ENCODE measurements at regions not wholly inside any gene's neighbourhood (a gene's known extent, or its start where the extent isn't known, plus 50 kb on each side); places are given as distances from the start of the nearest gene placed in this dataset.
"Not testable (repeated sequence)": the region's sequence is repeated elsewhere in the genome, so short reads cannot be mapped to it uniquely, and the experiment has no call there.

DNA sequence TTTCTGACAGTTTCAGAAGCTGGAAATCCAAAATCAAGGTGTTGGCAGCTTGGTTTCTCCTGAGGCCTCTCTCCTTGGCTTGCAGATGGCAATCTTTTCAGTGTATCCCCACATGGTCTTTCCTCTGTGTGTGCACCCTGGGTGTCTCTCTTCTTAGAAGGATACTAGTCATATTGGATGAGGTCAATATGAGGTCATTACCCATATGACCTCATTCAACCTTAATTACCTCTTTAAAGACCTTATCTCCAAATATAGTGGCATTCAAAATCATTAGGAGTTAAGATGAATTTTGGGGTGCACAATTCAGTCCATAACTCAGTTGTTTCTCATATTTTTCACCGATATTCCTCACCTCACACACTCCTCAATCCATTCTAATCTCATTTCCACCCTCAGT lies 92.4 kb upstream of the TGM3 start:
- no peak for DNase-seq (ENCODE audit: low read depth in 3 of 3)

DNA sequence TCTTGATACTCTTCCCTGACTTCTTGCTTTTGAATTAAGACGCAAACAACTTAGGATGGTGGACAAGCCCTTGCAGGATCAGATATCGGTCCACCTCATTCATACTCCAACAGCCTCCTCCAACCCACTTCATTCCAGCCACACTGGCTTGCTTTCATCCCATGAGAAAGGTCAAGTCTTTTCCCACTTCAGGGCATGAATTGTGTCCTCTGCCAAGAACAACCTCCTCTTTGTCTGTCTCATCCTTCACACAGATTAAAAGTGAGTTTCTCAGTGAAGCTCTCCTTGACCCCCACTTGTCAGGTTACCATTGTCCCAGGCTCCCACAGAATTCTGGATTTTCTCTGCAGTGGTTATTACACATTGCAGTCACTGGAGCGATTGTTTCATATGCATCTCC lies 91.8 kb upstream of the TGM3 start:
- DNase-seq (ENCODE audit: low read depth in 3 of 3), result no peak

DNA sequence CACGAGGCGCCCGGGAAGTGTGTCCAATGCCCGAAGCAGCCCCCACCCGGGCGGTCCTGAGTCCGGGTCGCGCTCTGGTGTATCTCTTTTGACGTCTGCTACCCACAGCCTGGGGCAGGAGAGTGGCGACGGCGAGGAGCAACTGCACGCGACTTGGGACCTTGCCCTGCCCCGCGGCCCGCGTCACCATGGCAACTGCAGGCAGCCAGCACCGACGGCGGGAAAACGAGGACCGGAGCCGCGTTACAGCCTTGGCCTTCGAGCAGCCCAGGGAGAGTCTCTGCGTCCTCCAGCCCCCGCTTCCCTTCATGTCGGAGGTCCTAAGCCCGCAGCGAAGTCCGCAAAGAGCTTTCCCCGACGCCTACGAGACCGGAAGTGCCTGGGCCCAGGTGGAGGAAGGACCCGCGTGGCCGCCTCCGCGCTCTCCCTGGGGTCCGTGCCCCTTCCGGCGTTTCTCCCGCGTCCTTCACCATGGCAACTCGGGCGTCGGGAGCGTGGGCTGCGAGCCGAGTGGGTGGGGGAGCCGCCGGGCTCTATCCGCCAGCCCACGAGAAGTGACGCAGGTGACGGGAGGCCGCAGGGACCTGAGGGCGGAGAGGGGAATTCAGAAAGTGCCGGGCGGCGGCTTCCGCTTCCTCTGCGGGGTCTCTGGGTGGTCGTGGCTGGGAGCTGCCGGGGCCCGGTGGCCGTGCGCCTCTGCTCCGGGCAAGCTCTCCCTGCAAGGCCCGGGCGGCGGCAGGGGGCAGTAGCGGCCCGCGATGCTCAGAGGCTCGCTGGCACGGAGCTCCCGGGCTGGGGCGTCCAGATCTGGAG lies 88.6 kb upstream of the TGM3 start:
- DNase-seq (ENCODE audit: low read depth in 3 of 3), result peak; percentile 46 to 69 (median 52)

DNA sequence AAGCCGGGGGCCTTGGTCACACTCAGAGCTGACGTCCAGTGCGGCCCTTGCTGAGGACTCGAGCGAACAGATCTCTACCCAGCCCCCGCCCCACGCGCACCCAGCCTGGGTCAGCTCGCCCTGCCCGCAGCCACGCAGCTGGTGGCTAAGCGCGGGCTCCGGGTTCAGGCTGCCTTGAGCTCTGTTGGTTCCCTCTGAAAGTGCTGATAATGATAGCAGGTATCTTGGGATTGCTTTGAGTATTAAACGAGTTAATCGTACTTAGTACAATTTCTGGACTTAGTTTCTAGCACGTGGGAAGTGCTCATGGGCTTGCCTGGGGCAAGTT lies 88.1 kb upstream of the TGM3 start:
- no peak for DNase-seq (ENCODE audit: low read depth in 3 of 3)

DNA sequence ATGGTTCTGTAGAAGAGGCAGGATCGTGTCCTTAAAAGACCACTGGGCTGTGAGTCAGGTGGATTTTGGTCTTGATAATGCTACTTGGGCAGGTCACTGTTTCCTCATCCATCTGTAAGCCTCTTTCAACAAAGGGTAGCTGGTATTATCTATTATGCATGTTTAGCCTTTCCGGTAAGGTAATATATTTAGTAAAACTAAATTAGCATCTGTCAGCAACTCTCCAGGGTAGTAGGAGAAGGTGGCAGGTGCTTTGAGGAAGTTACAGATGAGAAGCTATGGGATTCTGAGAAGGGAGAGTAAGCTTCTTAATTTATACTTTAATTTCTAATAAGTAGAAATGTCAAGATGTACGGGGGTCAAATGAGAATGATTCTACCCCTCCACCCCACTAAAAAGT lies 86.9 kb upstream of the TGM3 start:
- DNase-seq (ENCODE audit: low read depth in 3 of 3), result no peak

DNA sequence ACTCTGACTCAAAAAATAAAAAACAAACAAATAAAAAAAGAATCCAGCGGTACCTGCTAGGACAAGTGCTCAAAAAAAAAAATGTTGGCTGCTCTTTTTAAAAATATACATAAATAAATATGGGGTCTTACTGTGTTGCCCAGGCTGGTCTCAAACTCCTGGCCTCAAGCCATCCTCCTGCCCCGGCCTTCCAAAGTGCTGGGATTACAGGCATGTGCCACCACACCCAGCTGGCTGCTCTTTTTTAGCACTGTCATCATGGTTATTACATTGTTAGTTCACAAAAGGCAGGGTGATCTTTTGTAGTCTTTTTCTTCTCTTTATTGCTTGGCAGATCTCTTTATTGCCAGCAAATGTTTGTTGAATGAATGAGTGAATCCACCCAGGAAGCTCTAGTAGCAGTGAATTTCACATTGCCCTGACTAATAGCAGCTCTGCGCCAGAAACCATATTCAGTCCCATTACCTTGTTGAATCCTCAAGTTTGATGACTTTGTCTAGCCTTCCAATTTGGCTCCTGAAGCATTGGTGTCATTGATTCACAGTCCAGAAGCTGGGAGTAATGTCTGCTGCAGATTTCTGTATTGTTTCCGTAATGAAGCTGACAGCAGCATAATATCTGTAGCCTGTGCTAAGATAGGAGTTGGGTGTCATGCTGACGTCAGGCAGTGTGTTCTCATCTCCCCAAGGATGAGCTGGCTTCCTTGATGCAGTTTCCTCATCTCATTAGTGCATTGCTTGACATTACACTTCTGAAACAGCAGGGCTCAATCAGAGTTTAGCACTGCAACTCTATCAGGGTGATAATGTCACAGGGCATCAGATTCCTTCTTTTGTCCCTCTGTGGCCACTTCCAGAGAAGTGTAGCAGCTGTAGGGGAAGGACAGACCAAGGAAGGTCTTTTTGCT lies 84.9 kb upstream of the TGM3 start:
- DNase-seq (ENCODE audit: low read depth in 3 of 3), result no peak

DNA sequence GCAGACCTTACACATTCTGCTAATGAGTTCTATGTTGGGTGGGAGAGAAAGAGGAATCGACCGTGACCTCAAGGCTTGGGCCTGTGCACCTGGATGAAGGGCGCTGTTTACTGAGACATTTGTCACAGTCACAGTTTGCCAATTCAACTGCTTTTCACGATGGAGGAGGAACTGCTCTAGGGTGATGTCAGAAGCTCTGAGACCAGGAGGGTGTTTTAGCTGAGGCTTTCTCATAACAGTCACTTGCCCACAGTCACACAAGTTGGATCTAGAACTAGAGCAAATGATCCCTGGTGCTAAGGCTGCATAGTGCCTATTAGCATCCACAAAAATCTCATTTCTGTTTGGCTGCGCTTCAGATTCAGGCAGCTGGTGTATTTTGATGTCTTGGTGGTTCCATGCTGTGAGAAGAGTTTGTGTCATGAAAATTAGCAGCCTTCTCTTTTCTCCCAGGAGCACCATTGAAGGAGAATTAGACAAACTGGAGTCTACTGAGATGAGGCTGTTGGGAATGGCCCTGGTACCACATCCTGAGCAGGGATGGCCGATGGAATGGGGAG lies 83.3 kb upstream of the TGM3 start:
- no peak for DNase-seq (ENCODE audit: low read depth in 3 of 3)

DNA sequence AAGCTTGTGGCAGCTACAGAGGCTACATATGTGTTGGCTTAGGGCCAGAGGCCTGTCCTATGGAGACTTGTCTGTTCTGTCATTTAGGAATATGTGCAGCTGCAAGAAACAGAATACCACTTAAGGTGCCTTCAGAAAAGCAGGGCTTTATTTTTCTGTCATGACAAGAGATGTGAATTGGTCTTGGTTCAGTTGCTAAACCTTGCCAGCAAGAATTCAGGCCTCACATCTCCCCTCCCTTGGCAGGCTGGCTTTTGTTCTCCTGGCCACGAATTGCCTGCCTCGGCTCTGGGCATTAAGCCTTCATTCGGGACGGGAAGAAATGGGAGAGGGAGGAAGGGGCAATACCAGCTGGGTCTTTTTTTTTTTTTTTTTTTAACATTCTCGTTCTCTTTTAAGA lies 82.4 kb upstream of the TGM3 start:
- DNase-seq (ENCODE audit: low read depth in 3 of 3), result no peak

DNA sequence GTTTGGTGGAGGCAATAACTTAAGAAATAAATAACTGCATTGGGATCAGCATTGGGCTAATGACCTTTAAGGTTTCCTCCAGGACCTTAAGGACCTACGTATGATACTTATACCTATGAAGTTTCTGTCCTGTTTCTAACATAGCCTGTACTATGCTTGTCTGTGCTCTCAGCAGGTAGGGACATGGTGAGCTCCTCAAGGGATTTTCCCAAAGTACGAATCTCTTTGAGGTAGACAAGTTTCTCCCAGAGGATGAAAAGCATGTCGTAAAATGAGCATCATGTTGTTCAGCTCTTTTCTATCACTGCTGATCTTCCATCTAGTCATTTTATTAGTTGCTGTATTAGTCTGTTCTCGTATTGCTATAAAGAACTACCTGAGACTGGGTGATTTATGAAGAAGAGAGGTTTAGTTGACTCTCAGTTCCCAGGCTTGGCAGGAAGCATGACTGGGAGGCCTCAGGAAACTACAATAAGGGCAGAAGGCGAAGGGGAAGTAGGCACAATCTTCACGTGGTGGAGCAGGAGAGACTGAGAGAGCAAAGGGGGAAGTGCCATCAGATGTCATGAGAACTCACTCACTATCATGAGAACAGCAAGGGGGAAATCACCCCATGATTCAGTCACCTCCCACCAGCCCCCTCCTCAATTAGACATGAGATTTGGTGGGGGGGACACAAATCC lies 77.8 kb upstream of the TGM3 start:
- peak in 1 of 3 donors; percentile 27 for DNase-seq (ENCODE audit: low read depth in 3 of 3)

DNA sequence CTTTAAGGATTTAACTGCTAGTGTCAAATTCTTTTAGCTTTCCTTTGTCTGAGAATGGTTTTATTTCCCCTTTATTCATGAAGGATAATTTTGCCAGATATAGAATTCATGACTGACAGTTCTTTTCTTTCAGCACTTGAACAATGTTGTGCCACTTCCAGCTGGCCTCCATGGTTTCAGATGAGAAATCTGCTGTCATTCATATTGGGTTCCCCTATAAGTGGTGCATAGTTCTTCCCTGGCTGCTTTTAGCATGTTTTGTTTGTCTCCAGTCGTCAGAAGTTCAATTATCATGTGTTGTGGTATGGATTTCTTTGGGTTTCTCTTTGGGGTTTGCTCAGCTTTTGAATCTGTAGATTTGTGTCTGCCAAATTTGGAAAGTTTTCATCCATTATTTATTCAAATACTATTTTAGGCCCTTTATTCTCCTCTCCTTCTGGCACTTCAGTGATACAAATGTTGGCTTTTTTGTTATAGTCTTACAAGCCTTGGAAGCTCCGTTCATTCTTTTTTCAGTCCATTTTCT lies 76.3 kb upstream of the TGM3 start:
- no peak for DNase-seq (ENCODE audit: low read depth in 3 of 3)

DNA sequence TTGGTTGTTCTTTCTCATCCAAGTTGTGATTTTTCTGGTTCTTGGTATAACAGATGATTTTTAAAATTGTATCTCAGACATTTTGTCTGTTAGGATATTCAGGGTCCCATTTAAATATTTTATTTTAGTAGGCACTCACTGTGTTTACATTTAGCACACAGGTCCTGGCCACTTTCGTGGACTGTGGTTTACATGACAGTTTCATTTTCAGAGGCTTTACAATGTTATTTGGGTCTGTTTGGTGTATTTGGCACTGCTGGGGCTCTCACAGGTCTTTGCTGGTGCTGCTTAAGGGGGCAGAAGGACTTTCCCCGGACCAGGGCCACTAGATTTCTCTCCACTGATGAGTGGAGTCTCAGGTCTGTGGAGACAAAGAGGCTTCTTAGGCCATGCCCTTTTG lies 75.5 kb upstream of the TGM3 start:
- no peak for DNase-seq (ENCODE audit: low read depth in 3 of 3)

DNA sequence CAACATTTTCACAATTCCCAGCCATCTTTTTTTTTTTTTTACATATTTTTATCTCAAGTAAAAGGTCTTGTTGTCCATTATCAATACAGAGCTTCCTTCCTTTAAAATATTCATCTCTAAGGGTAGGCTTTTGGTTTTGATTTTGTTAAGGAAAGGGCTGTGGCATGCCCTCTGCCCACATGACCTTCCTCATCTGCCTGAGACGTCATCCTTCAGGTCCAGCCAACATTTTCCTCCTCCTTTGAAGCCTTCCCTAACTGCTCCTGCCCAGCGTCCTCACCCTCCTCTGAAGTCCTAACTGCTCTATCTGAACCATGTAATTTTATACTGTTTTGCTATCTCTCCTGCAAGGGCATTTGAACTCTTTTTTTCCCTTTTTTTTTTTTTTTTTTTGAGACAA lies 73.9 kb upstream of the TGM3 start:
- DNase-seq (ENCODE audit: low read depth in 3 of 3), result no peak

DNA sequence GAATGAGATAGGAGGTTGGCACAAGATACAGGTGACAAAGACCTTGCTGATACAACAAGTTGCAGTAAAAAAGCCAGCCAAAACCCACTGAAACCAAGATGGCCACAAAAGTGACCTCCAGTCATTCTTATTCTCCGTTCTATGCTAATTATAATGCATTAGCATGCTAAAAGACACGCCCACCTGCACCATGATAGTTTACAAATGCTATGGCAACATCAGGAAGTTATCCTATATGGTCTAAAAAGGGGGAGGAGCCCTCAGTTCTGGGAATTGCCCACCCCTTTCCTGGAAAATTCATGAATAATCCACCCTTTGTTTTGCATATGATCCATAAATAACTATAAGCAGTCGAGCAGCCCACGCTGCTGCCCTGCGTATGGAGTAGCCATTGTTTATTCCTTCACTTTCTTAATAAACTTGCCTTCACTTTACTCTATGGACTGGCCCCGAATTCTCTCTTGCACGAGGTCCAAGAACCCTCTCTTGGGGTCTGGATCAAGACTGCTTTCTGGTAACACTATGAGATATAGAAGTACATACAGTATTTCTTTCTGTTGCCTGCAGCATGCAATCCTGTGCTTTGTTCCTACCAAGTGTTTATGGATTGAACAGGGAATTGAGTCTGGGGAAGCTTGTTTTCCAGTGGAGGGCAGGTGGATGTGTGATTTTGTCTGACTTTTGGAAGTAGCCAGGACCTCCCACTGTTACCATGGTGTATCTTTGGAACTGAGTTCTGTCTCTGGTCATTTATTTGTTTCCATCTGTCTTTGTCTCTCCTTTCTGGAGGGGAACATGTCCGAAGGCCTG lies 72.0 kb upstream of the TGM3 start:
- DNase-seq (ENCODE audit: low read depth in 3 of 3), result no peak

DNA sequence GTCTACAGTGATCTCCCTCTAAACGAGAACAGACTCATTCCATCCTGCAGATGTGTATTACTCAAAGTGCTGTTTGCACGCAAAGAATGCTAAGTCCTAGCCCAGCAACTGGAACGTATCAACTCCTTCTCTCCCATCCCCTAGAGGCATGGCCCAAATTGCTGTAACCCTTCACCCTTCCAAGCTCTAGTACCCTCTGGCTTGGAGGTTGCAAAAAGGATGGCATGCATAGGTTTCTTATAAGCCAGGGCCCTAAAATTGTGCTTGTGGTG lies 71.5 kb upstream of the TGM3 start:
- no peak for DNase-seq (ENCODE audit: low read depth in 3 of 3)

DNA sequence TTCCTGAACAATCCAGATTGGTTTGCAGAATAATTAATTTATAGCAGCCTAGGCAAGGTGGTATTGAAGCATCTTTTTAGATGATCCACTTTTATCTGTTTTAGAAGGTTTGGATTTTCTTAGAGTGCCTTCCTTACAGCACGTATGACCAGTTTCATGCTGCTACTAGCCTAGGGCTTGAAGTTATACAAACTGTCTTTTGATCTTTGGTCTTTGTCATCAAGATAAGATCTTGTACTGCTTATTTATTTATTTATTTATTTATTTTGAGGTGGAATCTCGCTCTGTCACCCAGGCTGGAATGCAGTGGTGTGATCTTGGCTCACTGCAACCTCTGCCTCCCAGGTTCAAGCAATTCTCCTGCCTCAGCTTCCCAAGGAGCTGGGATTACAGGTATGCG lies 68.5 kb upstream of the TGM3 start:
- not testable (repeated sequence) for DNase-seq (ENCODE audit: low read depth in 3 of 3)

DNA sequence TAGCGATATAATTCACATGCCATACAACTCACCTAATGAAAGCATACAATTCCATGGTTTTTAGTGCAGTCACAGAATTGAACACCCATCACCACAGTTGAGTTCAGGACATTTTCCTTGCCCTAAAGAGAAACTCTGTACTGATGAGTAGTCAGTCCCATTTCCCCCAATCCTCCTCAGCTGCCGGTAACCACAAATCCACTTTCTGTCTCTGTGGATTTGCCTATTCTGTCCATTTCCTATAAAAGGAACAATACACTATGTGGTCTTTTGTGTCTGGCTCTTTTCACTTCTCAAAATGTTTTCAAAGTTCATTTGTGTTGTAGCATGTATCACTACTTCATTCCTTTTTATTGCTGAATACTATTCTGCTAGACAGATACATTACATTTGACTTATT lies 67.9 kb upstream of the TGM3 start:
- no peak for DNase-seq (ENCODE audit: low read depth in 3 of 3)

DNA sequence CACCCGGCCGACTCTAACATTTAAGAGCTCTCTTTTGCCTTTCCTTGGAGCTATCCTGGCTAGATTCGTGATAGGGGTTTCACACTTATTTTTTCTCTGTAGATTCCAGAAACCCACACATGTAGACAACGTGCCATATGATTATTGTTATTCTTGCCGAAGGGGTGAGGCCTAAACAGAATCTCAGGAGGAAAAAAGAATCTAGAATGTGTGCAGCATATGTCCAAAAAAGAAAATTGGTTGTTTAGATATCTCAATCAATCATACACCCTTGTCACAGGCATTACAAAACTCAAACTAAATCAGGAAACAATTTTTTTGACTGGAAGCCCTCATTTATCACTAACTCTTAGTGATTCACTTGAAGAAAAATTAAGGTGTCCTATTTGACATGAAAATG lies 66.9 kb upstream of the TGM3 start:
- no peak for DNase-seq (ENCODE audit: low read depth in 3 of 3)

DNA sequence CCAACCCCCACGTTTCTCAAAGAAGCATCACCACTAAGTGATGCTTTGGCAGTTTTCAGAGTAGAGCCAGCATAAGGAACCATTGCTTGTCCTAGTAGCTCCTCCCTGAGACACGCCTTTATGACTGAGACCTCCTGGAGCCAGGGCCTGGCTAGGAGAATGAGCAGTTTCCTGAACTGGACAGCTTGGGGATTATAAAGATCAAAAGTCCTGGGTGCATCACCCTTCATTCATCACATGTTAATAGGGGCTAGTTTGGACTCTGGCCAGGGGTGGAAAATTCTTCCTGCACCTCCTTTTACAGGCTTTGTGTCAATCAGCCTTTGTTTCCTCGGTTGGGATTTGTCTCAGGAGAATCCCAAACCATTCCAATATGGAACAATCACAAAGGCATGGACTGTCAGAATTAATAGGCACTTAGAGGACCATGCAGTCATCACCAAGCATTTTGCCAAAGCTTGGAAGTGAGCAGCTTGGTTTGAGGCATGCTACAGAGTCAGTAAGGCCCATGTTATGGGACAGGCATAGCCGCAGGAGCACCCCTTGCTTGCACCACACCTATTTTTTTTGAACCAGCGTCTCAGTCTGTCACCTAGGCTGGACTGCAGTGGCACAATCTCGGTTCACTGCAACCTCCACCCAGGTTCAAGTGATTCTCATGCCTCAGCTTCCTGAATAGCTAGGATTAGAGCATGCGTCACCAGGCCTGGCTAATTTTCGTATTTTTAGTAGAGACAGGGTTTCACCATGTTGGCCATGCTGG lies 64.9 kb upstream of the TGM3 start:
- no peak for DNase-seq (ENCODE audit: low read depth in 3 of 3)

DNA sequence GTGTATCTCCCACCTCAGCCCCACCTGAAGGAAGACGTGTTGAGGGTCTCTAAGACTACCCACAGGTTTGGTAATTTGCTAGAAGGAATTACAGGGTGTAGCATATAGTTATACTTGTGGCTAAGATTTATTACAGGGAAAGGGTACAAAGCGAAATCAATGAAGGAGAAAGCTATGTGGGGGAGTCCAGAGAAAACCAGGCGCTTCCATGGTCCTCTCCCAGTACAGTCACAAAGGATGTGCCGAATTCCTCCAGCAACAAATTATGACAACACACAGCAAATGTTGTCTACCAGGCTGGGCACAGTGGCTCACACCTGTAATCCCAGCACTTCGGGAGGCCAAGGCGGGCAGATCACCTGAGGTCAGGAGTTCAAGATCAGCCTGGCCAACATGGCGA lies 64.1 kb upstream of the TGM3 start:
- no peak for DNase-seq (ENCODE audit: low read depth in 3 of 3)

DNA sequence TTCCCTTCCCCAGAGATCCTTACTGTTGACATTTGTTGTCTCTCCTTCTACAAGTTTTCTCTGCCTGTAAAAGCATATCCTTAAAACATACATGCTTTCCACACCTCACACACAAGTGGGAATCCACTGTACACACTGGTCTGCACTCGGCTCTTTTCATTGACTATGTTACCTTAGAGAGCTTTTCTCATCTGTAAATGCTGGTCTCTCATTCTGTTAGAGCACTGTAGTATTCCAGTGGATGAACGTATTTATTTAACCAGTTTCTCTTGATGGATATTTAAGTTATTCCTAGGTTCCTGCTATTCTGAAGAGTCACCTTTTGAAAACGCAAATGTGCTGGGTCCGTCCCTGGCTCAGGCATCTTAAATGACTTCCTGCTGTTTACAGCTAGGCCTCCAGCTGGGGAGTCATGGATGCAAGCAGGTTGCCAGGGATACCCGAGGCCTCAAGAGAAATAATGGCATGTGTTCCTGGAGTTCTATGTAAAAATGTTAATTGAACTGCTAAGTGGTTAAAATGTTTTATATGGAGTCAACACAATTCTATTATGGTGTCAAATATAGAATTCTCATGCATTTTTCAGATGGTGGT lies 61.1 kb upstream of the TGM3 start:
- no peak for DNase-seq (ENCODE audit: low read depth in 3 of 3)
